Left lung (tissue), 4 donors: ENCODE measurements at regions not wholly inside any gene's neighbourhood (a gene's known extent, or its start where the extent isn't known, plus 50 kb on each side); places are given as distances from the start of the nearest gene placed in this dataset.

Experiments
- ATAC-seq: fragments of 200-7000 bp; cut with Tn5 transposase; one replicate; pipeline ENCODE4 v1.9.1; 2020; ENCODE audit warnings: moderate library complexity
- DNase-seq, 4 donors: peaks; one replicate each; pipeline ENCODE4 v3.0.0-alpha.2; 2013 to 2020
- H3K27ac ChIP-seq, 2 donors: fragments of 200-600 bp; sonication (generic) in 1 of 2; one replicate each; pipeline versions ENCODE4 v1.5.0 to v1.8.0; 2020 to 2021
- H3K27me3 ChIP-seq, 2 donors: fragments of 200-600 bp; sonication (generic) in 1 of 2; one replicate each; pipeline versions ENCODE4 v1.5.0 to v1.8.0; 2020 to 2021
- H3K36me3 ChIP-seq, 2 donors: fragments of 200-600 bp; sonication (generic) in 1 of 2; one replicate each; pipeline versions ENCODE4 v1.5.0 to v1.8.0; 2020 to 2021
- H3K4me1 ChIP-seq, 2 donors: fragments of 200-600 bp; one replicate each; pipeline ENCODE4 v1.8.0; 2021
- H3K4me3 ChIP-seq, 2 donors: fragments of 200-600 bp; sonication (generic) in 1 of 2; one replicate each; pipeline versions ENCODE4 v1.5.0 to v1.8.0; 2020 to 2021; ENCODE audit warnings: mild to moderate bottlenecking in 1 of 2
- H3K9me3 ChIP-seq, 2 donors: fragments of 200-600 bp; sonication (generic) in 1 of 2; one replicate each; pipeline versions ENCODE4 v1.5.0 to v1.8.0; 2020 to 2021
- intact Hi-C, 2 donors: fragments of 100-400 bp; cut with DNase I; formaldehyde crosslinking; loops; one replicate each; pipeline versions ENCODE4 v1.11.2 to v1.14.2; 2022
- TF ChIP-seq, protein P1 (sequence below), 2 donors: fragments of 200-600 bp; sonication (generic) in 1 of 2; IDR thresholded peaks; one replicate each; pipeline versions ENCODE4 v1.5.0 to v1.8.0; 2021; ENCODE audit warnings: antibody characterized with exemption in 2 of 2
- donor health status: DM: no; HTN: yes; CAD: no.
- donor health status: DM: no; HTN: no; CAD: no.

DNA sequence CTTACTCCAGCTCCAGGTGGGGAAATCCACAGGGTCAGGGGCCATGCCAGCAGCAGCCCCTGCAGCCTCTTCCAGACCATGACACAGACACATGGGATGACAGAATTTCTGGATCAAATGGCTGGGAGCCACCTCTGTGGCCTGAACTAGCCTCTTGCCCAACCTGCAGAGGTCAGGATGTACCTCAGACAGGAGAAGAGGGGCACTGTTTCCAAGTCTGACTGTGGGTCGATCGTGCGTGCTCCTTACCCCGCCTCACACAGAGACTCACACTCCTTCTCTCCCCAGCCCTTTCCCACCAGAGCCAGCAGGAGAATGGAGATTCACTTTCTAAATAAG lies 131.9 kb downstream of the FAM43A start:
- DNase-seq (no peak), ATAC-seq (no peak)
- Histone ChIP-seq H3K9me3 (no peaks in the 10 kb centered on the region), H3K36me3 (no peaks in the 10 kb centered on the region), H3K27me3 (no peaks in the 10 kb centered on the region), H3K4me3 (no peak overlapping the region), H3K4me1 (no peaks in the 10 kb centered on the region), H3K27ac (no peak overlapping the region)
- TF ChIP-seq, protein P1, sequence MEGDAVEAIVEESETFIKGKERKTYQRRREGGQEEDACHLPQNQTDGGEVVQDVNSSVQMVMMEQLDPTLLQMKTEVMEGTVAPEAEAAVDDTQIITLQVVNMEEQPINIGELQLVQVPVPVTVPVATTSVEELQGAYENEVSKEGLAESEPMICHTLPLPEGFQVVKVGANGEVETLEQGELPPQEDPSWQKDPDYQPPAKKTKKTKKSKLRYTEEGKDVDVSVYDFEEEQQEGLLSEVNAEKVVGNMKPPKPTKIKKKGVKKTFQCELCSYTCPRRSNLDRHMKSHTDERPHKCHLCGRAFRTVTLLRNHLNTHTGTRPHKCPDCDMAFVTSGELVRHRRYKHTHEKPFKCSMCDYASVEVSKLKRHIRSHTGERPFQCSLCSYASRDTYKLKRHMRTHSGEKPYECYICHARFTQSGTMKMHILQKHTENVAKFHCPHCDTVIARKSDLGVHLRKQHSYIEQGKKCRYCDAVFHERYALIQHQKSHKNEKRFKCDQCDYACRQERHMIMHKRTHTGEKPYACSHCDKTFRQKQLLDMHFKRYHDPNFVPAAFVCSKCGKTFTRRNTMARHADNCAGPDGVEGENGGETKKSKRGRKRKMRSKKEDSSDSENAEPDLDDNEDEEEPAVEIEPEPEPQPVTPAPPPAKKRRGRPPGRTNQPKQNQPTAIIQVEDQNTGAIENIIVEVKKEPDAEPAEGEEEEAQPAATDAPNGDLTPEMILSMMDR (IDR thresholded peaks at IDR 0.05): no peak
- intact Hi-C loops: no loop called here

DNA sequence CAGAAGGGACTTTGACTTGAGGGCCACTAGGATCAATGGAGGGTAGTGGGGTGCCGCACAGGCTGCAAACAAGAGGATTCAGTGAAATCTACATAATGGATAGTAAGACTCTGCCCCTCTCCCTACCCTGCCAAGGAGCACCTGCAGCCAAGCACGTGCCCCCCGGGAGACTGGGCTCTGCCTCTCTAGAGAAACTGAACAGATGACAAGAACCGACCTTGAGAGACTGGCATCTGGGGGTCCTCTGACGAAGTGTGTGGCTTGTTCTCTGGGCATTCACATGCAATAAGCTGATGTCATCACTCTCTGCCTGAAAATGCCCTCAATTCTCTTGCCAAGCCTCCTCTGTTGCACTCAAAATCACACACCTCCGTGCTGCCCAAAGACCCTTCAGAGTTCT lies 132.3 kb downstream of the FAM43A start:
- H3K4me3 ChIP-seq: no peak overlapping the region
- H3K27me3 ChIP-seq: no peaks in the 10 kb centered on the region
- intact Hi-C loops: no loop called here
- no peaks in the 10 kb centered on the region for H3K36me3 ChIP-seq
- no peak for ATAC-seq
- H3K9me3 ChIP-seq: no peaks in the 10 kb centered on the region
- TF ChIP-seq, protein P1 (IDR thresholded peaks at IDR 0.05): no peak
- no peak overlapping the region for H3K27ac ChIP-seq
- no peak for DNase-seq
- H3K4me1 ChIP-seq: no peaks in the 10 kb centered on the region

DNA sequence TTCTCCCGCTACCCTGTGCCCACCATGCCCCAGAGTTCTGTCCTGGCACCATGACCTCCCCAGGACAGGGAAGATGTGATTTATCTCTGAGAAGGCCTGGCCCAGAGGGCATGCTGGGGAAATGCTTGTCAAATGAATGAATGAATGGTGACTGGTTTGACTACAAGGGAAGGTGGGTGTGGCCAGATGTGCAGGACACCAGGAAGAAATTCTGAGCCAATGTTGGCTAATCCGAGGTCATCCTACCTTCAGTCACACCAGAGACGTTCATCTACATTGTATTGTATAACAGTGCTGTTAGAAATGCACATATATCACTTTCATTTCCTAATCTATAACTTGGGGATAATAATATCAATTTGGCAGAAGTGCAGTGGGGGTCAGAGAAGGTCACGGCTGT lies 138.4 kb downstream of the FAM43A start:
- Histone ChIP-seq H3K4me3 (no peak overlapping the region), H3K27me3 (no peaks in the 10 kb centered on the region), H3K9me3 (no peaks in the 10 kb centered on the region), H3K27ac (no peak overlapping the region), H3K4me1 (no peaks in the 10 kb centered on the region), H3K36me3 (no peaks in the 10 kb centered on the region)
- TF ChIP-seq, protein P1 (IDR thresholded peaks at IDR 0.05): no peak
- intact Hi-C loops: no loop called here
- ATAC-seq: no peak
- DNase-seq: no peak

DNA sequence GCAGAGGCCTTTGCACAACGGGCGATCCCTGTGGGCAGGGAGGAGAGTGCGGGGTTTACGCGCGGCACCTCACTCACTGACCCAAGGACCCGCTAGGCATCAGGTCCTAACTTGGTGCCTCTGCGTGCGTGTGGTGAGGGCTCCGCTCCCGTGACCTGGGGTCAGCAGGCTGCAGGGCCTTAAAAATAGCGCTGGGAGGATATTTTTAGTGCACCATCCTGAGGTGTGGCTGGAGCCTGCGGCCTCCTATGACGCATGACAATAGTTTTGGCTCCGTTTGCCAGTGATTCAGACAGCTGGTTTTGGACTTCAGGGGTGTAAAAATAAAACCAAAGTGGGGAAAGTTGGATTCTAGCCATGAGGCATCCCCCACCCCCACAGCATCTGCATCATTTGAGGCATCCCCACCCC lies 139.0 kb downstream of the FAM43A start:
- no peak for ATAC-seq

DNA sequence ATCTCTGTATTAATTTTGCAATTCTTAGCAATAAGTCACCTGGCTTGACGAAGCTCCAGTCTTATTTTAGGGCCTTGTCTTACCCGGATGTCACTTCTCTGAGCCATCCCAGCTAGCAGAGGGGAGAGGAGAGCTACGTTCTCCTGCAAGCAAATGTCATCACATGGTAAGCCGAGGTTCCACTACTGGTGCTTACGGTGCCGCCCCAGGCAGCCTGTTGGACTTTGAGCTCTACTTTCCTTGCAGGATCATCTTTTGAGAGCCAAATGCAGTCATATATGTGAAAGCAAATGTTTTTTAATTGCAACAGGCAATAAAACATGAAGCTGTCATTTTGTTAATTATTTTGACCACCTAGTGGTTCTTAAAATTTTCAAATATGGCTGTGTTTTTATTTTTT lies 140.9 kb downstream of the FAM43A start:
- intact Hi-C loops: no loop called here
- TF ChIP-seq, protein P1 (IDR thresholded peaks at IDR 0.05): no peak
- Histone ChIP-seq H3K27me3 (no peaks in the 10 kb centered on the region), H3K9me3 (no peaks in the 10 kb centered on the region), H3K4me1 (no peaks in the 10 kb centered on the region), H3K27ac (no peak overlapping the region), H3K36me3 (no peaks in the 10 kb centered on the region), H3K4me3 (no peak overlapping the region)
- no peak for DNase-seq
- no peak for ATAC-seq

More for the DNA sequence above, 139.0 kb downstream of the FAM43A start:
- no peak overlapping the region for H3K4me3 ChIP-seq
- H3K27me3 ChIP-seq: no peaks in the 10 kb centered on the region
- no peak overlapping the region for H3K27ac ChIP-seq
- no peaks in the 10 kb centered on the region for H3K4me1 ChIP-seq
- no peaks in the 10 kb centered on the region for H3K9me3 ChIP-seq
- TF ChIP-seq, protein P1 (IDR thresholded peaks at IDR 0.05): no peak
- no peak for DNase-seq
- intact Hi-C loops: no loop called here
- no peaks in the 10 kb centered on the region for H3K36me3 ChIP-seq
